GM10248 (cell line): ENCODE measurements at regions not wholly inside any gene's neighbourhood (a gene's known extent, or its start where the extent isn't known, plus 50 kb on each side); places are given as distances from the start of the nearest gene placed in this dataset.

Experiments used
- CTCF ChIA-PET: fragments of 300-600 bp; sonication (Branson Sonifier 250); formaldehyde crosslinking; extraction: SDS; loops from one replicate; lab custom pipeline; 2021; ENCODE audit warnings: antibody characterized with exemption; lab: Yijun Ruan, JAX
- POLR2A ChIA-PET: fragments of 350-650 bp; sonication (Branson Sonifier 250); formaldehyde crosslinking; extraction: SDS; loops from one replicate; lab custom pipeline; 2020; ENCODE audit warnings: antibody characterized with exemption; lab: Yijun Ruan, JAX
- DNase-seq: peaks from one replicate; pipeline ENCODE4 v3.0.0; 2012; ENCODE audit errors: extremely low spot score
- CTCF ChIP-seq: IDR thresholded peaks from 2 replicates; pipeline ENCODE4 v1.5.1; 2012; ENCODE audit warnings: mild to moderate bottlenecking, low read depth; ENCODE audit errors: extremely low read depth, missing control alignments, control extremely low read depth

- TF ChIP-seq CTCF = no peak
- DNase-seq = no peak
- CTCF ChIA-PET = no interaction called here
- POLR2A ChIA-PET = no interaction called here
Observed at GRCh38 chr2:235162082-235162836, 210.4 kb downstream of the SH3BP4 start.

GRCh38 chr2:235162837-235163197 lies 211.0 kb downstream of the SH3BP4 start:
- TF ChIP-seq CTCF = no peak
- CTCF ChIA-PET = no interaction called here
- no peak for DNase-seq
- POLR2A ChIA-PET = no interaction called here

GRCh38 chr2:235165136-235165535 lies 213.3 kb downstream of the SH3BP4 start:
- no peak for TF ChIP-seq CTCF
- no peak for DNase-seq
- ChIA-PET CTCF (interaction anchor here (0.7 kb wide), 1 partner anchor 13 kb away, joined by 4 read pairs; no protein-coding TSS in a partner anchor), POLR2A (no interaction called here)

GRCh38 chr2:235165631-235166030 lies 213.8 kb downstream of the SH3BP4 start:
- ChIA-PET CTCF (interaction anchor here (0.7 kb wide), 1 partner anchor 13 kb away, joined by 4 read pairs; no protein-coding TSS in a partner anchor), POLR2A (no interaction called here)
- DNase-seq = no peak
- no peak for TF ChIP-seq CTCF

GRCh38 chr2:235168174-235168979 lies 216.6 kb downstream of the SH3BP4 start:
- DNase-seq = no peak
- CTCF ChIA-PET = no interaction called here
- POLR2A ChIA-PET = no interaction called here
- no peak for TF ChIP-seq CTCF

GRCh38 chr2:235170016-235170415 lies 218.2 kb downstream of the SH3BP4 start:
- no peak for DNase-seq
- CTCF ChIA-PET = no interaction called here
- POLR2A ChIA-PET = no interaction called here

More at GRCh38 chr2:235170016-235170415, 218.2 kb downstream of the SH3BP4 start:
- TF ChIP-seq CTCF = no peak
